Posterior vena cava (tissue), 2 donors: ENCODE measurements at regions not wholly inside any gene's neighbourhood (a gene's known extent, or its start where the extent isn't known, plus 50 kb on each side); places are given as distances from the start of the nearest gene placed in this dataset.

Source experiments
- DNase-seq: peaks from one replicate; pipeline ENCODE4 v3.0.0-alpha.2; 2020; ENCODE audit warnings: low spot score
- intact Hi-C, 2 donors: fragments of 100-400 bp; cut with DNase I; formaldehyde crosslinking; loops; one replicate each; pipeline versions ENCODE4 v1.14.1 to v1.14.2; 2022 to 2023
- donor health status: DM: yes; HTN: yes; CAD: no.
- donor health status: DM: yes; HTN: yes; CAD: no.

DNA sequence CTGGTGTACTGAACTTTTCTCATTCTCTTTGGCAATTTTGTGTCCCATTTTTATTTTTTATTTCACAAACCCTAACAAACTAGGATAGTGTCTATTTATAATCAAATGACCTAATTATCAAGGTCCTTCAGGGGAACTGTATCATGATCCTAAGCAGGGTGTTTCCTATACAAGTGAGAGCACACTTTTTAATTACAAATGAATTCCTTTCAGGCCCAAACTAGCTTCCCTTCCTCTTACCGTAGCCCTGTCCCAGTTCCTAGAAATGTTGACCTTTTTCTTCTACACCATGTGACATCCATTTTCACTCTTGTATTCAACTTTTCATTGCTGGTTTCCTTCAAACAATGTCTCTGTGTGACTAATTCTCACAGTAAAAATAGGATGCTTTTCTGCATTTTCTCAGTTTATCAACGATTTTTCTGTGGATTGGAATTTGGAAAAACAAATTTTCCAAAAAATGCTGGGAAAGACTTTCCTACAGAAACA lies 411.4 kb downstream of the CCDC91 start:
- intact Hi-C loops: no loop called here
- no peak for DNase-seq

- DNase-seq: no peak
- intact Hi-C loops: no loop called here
Measured at GRCh38 chr12:28602786-28603185, 412.5 kb downstream of the CCDC91 start.

GRCh38 chr12:28603239-28603638 lies 413.0 kb downstream of the CCDC91 start:
- intact Hi-C loops: no loop called here

GRCh38 chr12:28603801-28604200 lies 413.5 kb downstream of the CCDC91 start:
- intact Hi-C loops: no loop called here
- DNase-seq: no peak

More at GRCh38 chr12:28603239-28603638, 413.0 kb downstream of the CCDC91 start:
- no peak for DNase-seq

DNA sequence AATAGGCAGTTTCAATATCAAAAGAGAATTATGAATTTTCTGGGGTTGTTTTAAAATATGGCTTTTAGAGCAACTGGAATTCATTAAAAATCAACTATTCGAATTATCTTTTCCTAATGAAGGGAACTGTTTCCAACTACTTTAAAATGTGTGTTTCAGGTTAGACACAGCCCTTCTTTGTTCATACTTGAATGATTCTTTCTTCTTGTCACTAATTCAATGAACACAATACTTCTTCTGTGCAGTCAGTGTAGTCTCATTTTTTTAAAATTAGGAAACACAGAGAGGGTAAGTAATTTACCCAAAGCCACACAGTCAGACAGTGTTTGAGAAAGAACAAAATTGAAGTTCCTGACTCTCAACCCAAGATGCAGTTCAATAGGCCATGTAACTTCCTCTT lies 414.0 kb downstream of the CCDC91 start:
- intact Hi-C loops: no loop called here
- DNase-seq: no peak

DNA sequence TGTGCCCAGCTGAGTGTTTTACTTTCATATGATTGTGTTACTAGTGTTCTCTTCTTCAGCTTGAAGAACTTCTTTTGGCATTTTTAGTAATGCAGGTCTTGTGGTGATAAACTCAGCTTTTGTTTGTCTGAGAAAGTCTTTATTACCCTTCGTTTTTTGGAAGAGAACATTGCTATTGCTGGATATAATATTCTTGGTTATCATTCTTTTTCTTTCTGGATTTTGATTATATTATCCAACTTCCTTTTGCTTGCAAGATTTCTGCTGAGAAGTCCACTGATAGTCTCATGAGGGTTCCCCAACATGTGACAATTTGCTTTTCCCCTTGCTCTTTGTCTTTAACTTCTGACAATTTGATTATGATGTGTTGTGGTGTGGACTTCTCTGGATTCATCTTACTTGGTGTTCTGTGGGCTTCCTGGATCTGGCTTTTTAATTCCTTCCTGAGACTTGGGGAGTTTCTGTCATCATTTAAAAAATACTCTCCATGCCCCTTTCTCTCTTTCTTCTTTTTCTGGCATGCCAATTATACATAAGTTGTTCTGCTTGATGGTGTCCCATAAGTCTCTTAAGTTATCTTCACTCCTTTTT lies 416.8 kb downstream of the CCDC91 start:
- intact Hi-C loops: no loop called here
- DNase-seq: no peak

DNA sequence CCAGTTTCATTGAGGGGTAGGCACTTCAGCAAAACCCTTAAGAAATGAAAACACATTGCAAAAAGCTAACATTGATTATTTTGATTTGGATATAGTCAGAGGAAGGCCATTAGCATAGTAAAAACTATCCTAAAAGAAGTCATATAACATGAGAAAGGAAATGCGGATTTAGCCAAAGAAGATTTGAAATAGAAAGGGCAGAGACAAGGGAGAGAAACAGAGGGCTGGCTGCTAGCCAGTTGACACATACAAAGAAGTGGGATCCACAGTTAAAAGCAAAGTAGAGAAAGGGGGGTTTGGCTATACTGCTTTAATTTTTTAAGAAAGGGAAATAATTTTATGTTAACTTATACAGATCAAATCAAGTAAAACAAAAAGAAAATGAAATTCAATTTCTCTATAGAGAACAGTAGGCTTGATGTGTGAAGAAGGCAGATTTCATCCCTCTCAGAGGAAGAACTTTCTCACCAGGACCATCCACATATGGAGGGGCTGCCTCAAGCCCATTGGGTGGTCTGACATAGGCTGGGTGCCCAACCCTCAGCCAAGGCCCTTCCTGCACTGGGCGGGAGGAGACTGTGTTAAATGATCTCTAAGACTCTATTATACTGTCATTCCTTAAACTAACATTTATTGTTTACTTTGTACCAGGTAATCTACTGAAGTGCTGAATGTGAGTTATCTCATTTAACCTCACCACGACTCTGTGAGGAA lies 420.3 kb downstream of the CCDC91 start:
- intact Hi-C loops: no loop called here
- DNase-seq: no peak

DNA sequence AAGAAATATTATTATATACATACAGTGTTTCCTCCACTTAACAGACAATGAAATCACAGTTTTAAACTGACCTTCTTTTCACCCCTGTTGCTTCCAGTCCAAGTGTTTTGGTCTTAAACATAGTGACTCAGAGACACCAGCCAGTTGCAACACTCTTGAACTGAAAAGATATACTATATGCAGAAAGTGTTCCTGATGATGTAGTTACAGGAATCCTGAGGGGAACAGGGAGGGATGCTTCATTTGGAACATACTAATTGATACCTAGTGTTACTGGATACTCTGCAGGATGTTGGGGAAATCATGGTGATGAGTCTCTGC lies 420.8 kb downstream of the CCDC91 start:
- no peak for DNase-seq
- intact Hi-C loops: no loop called here

- intact Hi-C loops: no loop called here
- no peak for DNase-seq
Measured at GRCh38 chr12:28611449-28611848, 421.2 kb downstream of the CCDC91 start.

DNA sequence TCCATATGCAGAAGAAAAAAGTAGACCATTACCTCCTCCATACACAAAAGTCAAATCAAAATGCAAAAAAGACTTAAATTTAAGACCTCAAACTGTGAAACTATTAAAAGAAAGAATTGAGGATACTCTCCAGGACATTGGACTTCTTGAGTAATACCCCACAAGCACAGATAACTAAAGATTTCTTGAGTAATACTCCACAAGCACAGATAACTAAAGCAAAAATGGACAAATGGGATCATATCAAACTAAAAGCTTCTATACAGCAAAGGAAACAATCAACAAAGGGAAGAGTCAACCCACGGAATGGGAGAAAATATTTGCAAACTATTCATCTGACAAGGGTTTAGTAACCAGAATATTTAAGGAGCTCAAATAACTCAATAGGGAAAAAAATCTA lies 427.9 kb downstream of the CCDC91 start:
- no peak for DNase-seq
- intact Hi-C loops: no loop called here

DNA sequence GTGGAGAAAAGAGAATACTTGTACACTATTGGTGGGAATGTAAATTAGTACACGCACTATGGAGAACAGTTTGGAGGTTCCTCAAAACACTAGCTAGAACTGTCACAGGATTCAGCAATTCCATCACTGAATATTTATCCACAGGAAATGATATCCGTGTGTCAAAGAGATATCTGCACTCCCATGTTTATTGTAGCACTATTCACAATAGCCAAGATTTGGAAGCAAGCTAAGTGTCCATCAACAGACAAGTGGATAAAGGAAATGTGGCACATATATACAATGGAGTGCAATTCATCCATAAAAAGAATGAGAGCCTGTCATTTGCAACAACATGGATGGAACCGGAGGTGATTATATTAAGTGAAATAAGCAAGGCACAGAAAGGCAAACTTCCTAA lies 428.5 kb downstream of the CCDC91 start:
- intact Hi-C loops: no loop called here
- DNase-seq: no peak

DNA sequence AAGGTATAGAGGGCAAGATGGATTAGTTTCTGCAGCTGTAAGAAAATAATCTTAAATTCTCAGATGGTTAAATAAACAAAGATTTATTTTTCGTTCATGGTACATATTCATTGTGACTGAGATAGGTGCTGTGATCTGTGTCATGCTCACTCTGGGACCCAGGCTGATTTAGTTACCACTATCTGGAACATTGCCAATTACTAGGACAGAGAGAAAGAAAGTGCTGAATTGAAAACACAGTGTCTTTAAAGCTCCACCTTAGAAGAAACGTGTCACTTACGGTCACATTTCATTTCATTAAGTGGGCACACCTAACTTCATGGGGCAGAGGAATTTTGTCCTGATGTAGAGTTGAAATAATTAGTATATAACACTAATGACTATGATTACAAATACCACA lies 430.0 kb downstream of the CCDC91 start:
- DNase-seq: no peak
- intact Hi-C loops: no loop called here

DNA sequence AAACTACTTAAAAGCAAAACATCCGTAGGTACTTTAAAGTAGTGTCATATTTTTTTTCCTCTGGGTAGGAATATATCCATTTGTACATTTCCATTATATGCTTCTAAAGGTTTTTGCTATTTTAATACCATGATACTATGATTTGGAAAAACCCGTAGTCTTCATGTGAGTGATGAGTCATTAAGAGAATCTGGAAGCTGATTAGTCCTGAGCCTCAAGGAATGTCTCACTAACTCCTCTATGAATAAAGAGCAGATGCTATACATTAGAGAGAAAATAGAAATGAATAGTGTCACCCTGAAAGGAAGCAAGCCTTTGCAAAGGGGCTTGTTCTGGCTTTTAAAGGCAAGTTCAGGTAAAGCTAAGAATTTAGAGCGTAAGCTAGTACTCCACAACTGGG lies 432.1 kb downstream of the CCDC91 start:
- DNase-seq: no peak
- intact Hi-C loops: no loop called here

DNA sequence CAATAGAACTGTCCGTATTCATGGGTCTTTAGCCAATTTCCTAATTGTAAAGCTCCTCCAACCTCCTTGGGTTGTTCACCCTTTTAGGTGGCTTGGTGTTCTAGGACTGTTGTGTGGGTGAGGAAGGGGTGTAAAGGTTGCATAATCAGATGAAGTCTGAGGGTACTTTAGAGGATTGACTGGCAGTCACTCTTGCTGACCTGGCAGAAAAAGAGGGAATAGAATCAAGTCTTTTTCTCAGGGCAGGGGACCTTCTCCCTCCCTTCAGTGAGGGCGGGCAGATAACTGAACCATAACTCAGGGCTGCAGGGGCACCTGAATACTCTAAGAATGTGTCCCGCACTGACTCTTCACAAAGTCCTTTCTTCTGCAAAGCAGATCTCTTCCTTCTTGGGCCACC lies 436.2 kb downstream of the CCDC91 start:
- no peak for DNase-seq
- intact Hi-C loops: no loop called here

DNA sequence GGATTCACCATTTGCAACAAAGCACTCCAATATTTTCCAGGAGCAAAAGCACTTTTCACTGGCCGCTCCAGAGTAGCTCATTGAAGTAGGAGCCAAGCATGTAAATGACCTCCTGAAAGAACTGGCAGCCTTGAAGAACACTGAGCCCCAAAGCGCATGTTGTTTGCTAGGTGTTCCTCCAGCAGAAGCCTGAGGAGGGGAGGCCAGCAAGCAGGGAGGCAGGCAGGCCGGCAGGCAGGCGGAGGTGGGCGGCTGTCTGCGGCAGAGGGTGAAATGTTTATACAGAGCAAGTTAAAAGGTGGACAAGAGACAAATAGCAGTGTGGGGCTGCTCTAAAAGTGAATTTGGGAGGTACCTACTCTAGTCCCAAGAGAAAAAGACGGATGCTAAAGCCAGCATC lies 439.4 kb downstream of the CCDC91 start:
- no peak for DNase-seq
- intact Hi-C loops: no loop called here

- intact Hi-C loops: no loop called here
- DNase-seq: no peak
Measured at GRCh38 chr12:28631831-28632230, 441.6 kb downstream of the CCDC91 start.

GRCh38 chr12:28640519-28640918 lies 450.3 kb downstream of the CCDC91 start:
- intact Hi-C loops: no loop called here
- no peak for DNase-seq

- DNase-seq: no peak
- intact Hi-C loops: no loop called here
Measured at GRCh38 chr12:28645436-28645835, 455.2 kb downstream of the CCDC91 start.

DNA sequence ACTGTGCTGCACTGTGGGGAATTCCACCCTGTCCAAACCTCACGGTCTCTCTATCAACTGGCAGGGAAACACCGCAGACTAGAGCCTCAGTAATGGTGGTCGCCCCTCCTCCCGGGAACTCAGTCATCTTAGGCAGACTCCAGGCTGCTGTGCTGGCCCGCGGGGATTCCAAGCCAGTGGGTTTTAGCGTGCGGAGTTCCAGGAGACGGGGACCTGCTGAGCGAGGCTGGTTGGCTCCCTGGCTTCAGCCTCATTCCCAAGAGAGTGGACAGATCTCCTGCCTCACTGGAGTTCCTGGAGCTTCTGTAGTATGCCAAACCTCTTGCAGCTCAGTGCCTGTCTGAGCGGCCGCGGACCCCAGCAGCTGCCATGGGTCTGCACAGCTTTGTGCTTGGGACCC lies 455.6 kb downstream of the CCDC91 start:
- no peak for DNase-seq
- intact Hi-C loops: no loop called here

DNA sequence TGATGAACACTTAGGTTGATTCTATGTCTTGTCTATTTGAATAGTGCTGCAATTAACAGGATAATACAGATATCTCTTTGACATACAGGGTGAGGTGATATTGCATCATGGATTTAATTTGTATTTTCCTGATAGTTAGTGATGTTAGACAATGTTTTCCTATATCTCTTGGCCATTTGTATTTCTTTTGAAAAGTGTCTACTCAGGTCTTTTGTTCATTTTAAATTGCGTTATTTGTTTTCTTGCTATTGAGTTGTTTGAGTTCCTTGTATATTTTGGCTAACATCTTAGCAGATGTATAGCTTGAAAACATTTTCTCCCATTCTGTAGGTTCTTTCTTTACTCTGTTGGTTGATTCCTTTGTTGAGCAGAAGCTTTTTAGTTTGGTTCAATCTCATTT lies 460.6 kb downstream of the CCDC91 start:
- DNase-seq: no peak
- intact Hi-C loops: no loop called here

DNA sequence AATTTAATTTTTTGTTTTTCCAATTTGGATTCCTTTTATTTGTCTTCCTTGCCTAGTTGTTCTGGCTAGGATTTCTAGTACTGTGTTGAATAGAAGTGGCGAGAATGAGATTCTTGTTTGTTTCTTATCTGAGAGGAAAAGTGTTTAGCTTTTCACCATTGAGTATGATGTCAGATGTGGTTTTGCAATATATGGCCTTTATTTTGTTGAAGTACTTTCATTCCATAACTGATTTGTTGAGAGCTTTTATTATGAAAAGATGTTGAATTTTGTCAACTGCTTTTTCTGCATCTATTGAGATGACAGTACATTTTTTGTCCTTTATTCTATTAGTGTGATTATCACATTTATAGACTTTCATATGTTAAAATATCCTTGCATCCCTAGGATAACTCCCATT lies 462.0 kb downstream of the CCDC91 start:
- intact Hi-C loops: no loop called here

DNA sequence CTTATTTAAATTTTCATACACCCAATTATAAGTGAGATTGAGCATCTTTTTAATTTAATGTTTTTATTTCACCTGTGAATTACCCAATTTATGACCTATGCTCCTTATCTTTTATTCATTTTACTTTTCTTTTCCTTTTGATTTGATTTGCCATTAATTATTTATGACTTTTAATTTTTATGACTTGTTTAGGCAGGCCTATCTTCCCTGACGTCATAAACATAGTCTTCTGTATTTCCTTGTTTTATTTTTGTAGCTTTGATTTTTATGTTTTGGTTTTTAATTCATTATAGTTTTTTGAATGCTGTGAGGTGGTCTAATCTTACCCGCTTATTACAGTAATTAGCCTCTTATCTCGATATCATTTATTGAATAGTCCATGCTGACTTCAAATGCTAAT lies 467.1 kb upstream of the FAR2 start:
- no peak for DNase-seq
- intact Hi-C loops: no loop called here

More for the DNA sequence above, 462.0 kb downstream of the CCDC91 start:
- DNase-seq: no peak
